Cardiac fibroblast (primary cell): ENCODE measurements at regions not wholly inside any gene's neighbourhood (a gene's known extent, or its start where the extent isn't known, plus 50 kb on each side); places are given as distances from the start of the nearest gene placed in this dataset.
A peak's percentile ranks its signal among the peaks of the same experiment; 100 is the strongest.
"Not testable (repeated sequence)": the region's sequence is repeated elsewhere in the genome, so short reads cannot be mapped to it uniquely, and the experiment has no call there.

Source experiments
- DNase-seq, 2 donors: peaks; one replicate each; pipeline versions ENCODE4 v3.0.0 to v3.0.0-alpha.2; 2010; ENCODE audit warnings: low read depth in 2 of 2
- H3K4me3 ChIP-seq, 2 donors: replicated peaks in 1 of 2; 1 replicate in 1 of 2; 2 replicates in 1 of 2; pipeline ENCODE4 v1.5.1; 2011; ENCODE audit warnings: low read depth in 2 of 2, low read length in 2 of 2, mild to moderate bottlenecking in 2 of 2, moderate library complexity in 1 of 2
- CTCF ChIP-seq: IDR thresholded peaks from one replicate; pipeline ENCODE4 v1.5.1; 2011; ENCODE audit warnings: low read depth, mild to moderate bottlenecking, low read length, inconsistent platforms

GRCh38 chr3:110506890-110507289 is 564.7 kb upstream of the NECTIN3 start:
- H3K4me3 ChIP-seq: no peak overlapping the region
- no peak for DNase-seq
- TF ChIP-seq CTCF: no peak

- not testable (repeated sequence) for DNase-seq, H3K4me3 ChIP-seq
Measured at GRCh38 chr3:110507570-110507969, 564.0 kb upstream of the NECTIN3 start.

GRCh38 chr3:110512961-110513360 is 558.7 kb upstream of the NECTIN3 start:
- no peak for TF ChIP-seq CTCF
- no peak for DNase-seq
- H3K4me3 ChIP-seq: no peak overlapping the region

GRCh38 chr3:110518031-110518430 is 553.6 kb upstream of the NECTIN3 start:
- TF ChIP-seq CTCF: no peak
- no peak for DNase-seq
- H3K4me3 ChIP-seq: no peak overlapping the region

GRCh38 chr3:110519071-110519470 is 552.5 kb upstream of the NECTIN3 start:
- no peak for TF ChIP-seq CTCF
- H3K4me3 ChIP-seq: no peak overlapping the region
- DNase-seq: peak in 1 of 2 donors; percentile 57

GRCh38 chr3:110521019-110521418 is 550.6 kb upstream of the NECTIN3 start:
- DNase-seq: peak; percentile 97 to 98
- TF ChIP-seq CTCF: no peak
- no peak overlapping the region for H3K4me3 ChIP-seq

- DNase-seq: not testable (repeated sequence)
Measured at GRCh38 chr3:110525558-110526064, 546.0 kb upstream of the NECTIN3 start.

More at GRCh38 chr3:110525558-110526064, 546.0 kb upstream of the NECTIN3 start:
- not testable (repeated sequence) for H3K4me3 ChIP-seq
